H9 (cell line): ENCODE measurements at regions not wholly inside any gene's neighbourhood (a gene's known extent, or its start where the extent isn't known, plus 50 kb on each side); places are given as distances from the start of the nearest gene placed in this dataset.

Experiments used
- DNase-seq: peaks from one replicate; pipeline ENCODE4 v3.0.0-alpha.2; 2017
- H2AFZ ChIP-seq: one replicate; pipeline ENCODE4 v1.6.1; 2013; ENCODE audit warnings: mild to moderate bottlenecking, low read length, control low read depth, moderate library complexity
- H2AK5ac ChIP-seq: 2 replicates; pipeline ENCODE4 v1.6.1; 2013; ENCODE audit warnings: low read length, control low read depth, mixed read lengths; ENCODE audit not compliant: insufficient read length
- H2BK120ac ChIP-seq: one replicate; pipeline ENCODE4 v1.6.1; 2013; ENCODE audit warnings: low read depth, mild to moderate bottlenecking, low read length, control low read depth, inconsistent platforms; ENCODE audit not compliant: poor library complexity, severe bottlenecking
- H2BK12ac ChIP-seq: 2 replicates; pipeline ENCODE4 v1.6.1; 2013; ENCODE audit warnings: low read length, control low read depth, mixed read lengths, low read depth; ENCODE audit not compliant: insufficient read length
- H2BK15ac ChIP-seq: 2 replicates; pipeline ENCODE4 v1.6.1; 2013; ENCODE audit warnings: low read depth, low read length, control low read depth
- H2BK20ac ChIP-seq: one replicate; pipeline ENCODE4 v1.6.1; 2013; ENCODE audit warnings: low read depth, mild to moderate bottlenecking, low read length, control low read depth, inconsistent platforms; ENCODE audit not compliant: poor library complexity, severe bottlenecking
- H2BK5ac ChIP-seq: 2 replicates; pipeline ENCODE4 v1.6.1; 2013; ENCODE audit warnings: low read length, control low read depth, mixed read lengths; ENCODE audit not compliant: insufficient read length
- H3K14ac ChIP-seq: 2 replicates; pipeline ENCODE4 v1.6.1; 2013; ENCODE audit warnings: low read length, control low read depth; ENCODE audit not compliant: insufficient read depth
- H3K18ac ChIP-seq: 2 replicates; pipeline ENCODE4 v1.6.1; 2013; ENCODE audit warnings: low read depth, mild to moderate bottlenecking, mixed read lengths, low read length, control low read depth; ENCODE audit not compliant: insufficient read length
- H3K23ac ChIP-seq: 2 replicates; pipeline ENCODE4 v1.6.1; 2013; ENCODE audit warnings: low read length, control low read depth, mixed read lengths, low read depth; ENCODE audit not compliant: insufficient read length
- H3K23me2 ChIP-seq: 2 replicates; pipeline ENCODE4 v1.6.1; 2013; ENCODE audit warnings: low read depth, mild to moderate bottlenecking, mixed read lengths, low read length, control low read depth; ENCODE audit not compliant: insufficient read length, poor library complexity, severe bottlenecking
- H3K27ac ChIP-seq: 2 replicates; pipeline ENCODE4 v1.5.1; 2013; ENCODE audit warnings: low read length, control low read depth, mixed read lengths, low read depth; ENCODE audit not compliant: insufficient read length
- H3K27me3 ChIP-seq: 2 replicates; pipeline ENCODE4 v1.6.1; 2013; ENCODE audit warnings: low read length, control low read depth, inconsistent platforms; ENCODE audit not compliant: insufficient read depth
- H3K4ac ChIP-seq: 2 replicates; pipeline ENCODE4 v1.6.1; 2013; ENCODE audit warnings: low read depth, mild to moderate bottlenecking, control low read depth, inconsistent platforms, low read length, moderate library complexity
- H3K4me1 ChIP-seq: 2 replicates; pipeline ENCODE4 v1.6.1; 2013; ENCODE audit warnings: low read length, control low read depth, inconsistent platforms; ENCODE audit not compliant: insufficient read depth
- H3K4me2 ChIP-seq: 2 replicates; pipeline ENCODE4 v1.6.1; 2013; ENCODE audit warnings: low read length, control low read depth, mixed read lengths; ENCODE audit not compliant: insufficient read length, insufficient read depth
- H3K56ac ChIP-seq: 2 replicates; pipeline ENCODE4 v1.6.1; 2013; ENCODE audit warnings: low read depth, mild to moderate bottlenecking, mixed read lengths, low read length, control low read depth; ENCODE audit not compliant: insufficient read length
- H3K79me1 ChIP-seq: 2 replicates; pipeline ENCODE4 v1.6.1; 2013; ENCODE audit warnings: low read depth, mild to moderate bottlenecking, moderate library complexity, low read length, control low read depth, inconsistent platforms; ENCODE audit not compliant: insufficient read depth, poor library complexity, severe bottlenecking
- H3K79me2 ChIP-seq: 2 replicates; pipeline ENCODE4 v1.6.1; 2013; ENCODE audit warnings: low read length, control low read depth, inconsistent platforms; ENCODE audit not compliant: insufficient read depth
- H3K9ac ChIP-seq: 2 replicates; pipeline ENCODE4 v1.6.1; 2013; ENCODE audit warnings: low read length, control low read depth, mixed read lengths; ENCODE audit not compliant: insufficient read length; ENCODE audit errors: extremely low read depth
- H3K9me3 ChIP-seq: one replicate; pipeline ENCODE4 v1.6.1; 2013; ENCODE audit warnings: low read depth, low read length, inconsistent platforms; ENCODE audit not compliant: control insufficient read depth
- H3T11ph ChIP-seq: one replicate; pipeline ENCODE4 v1.6.1; 2013; ENCODE audit warnings: mild to moderate bottlenecking, low read length, control low read depth, inconsistent platforms
- H4K20me1 ChIP-seq: one replicate; pipeline ENCODE4 v1.6.1; 2013; ENCODE audit not compliant: control insufficient read depth, insufficient read length, insufficient read depth
- H4K5ac ChIP-seq: 2 replicates; pipeline ENCODE4 v1.6.1; 2013; ENCODE audit warnings: low read depth, mild to moderate bottlenecking, mixed read lengths, low read length, control low read depth; ENCODE audit not compliant: insufficient read length
- H4K8ac ChIP-seq: replicated peaks from 2 replicates; pipeline ENCODE4 v1.6.1; 2013; ENCODE audit warnings: low read length, control low read depth, mixed read lengths, low read depth; ENCODE audit not compliant: insufficient read length
- H4K91ac ChIP-seq: 2 replicates; pipeline ENCODE4 v1.6.1; 2013; ENCODE audit warnings: low read depth, mild to moderate bottlenecking, moderate library complexity, mixed read lengths, low read length, control low read depth; ENCODE audit not compliant: insufficient read length
- H3K27ac Mint-ChIP-seq, 3 experiments: 2 replicates in 2 of 3; 3 replicates in 1 of 3; pipeline ENCODE4 v1.8.0; 2020 to 2021; ENCODE audit warnings: mixed read lengths in 3 of 3, mild to moderate bottlenecking in 1 of 3, moderate library complexity in 1 of 3
- H3K27me3 Mint-ChIP-seq: 2 replicates; pipeline ENCODE4 v1.8.0; 2021; ENCODE audit warnings: low read depth, mild to moderate bottlenecking, moderate library complexity, mixed read lengths
- H3K36me3 Mint-ChIP-seq, 3 experiments: 2 replicates in 2 of 3; 3 replicates in 1 of 3; pipeline ENCODE4 v1.8.0; 2020 to 2021; ENCODE audit warnings: low read depth in 3 of 3, mixed read lengths in 3 of 3; ENCODE audit not compliant: insufficient read depth in 1 of 3
- H3K4me1 Mint-ChIP-seq, 2 experiments: 2 replicates each; pipeline ENCODE4 v1.8.0; 2020; ENCODE audit warnings: mixed read lengths in 2 of 2
- H3K4me3 Mint-ChIP-seq, 2 experiments: 2 replicates in 1 of 2; 3 replicates in 1 of 2; pipeline ENCODE4 v1.8.0; 2020 to 2021; ENCODE audit warnings: mild to moderate bottlenecking in 2 of 2, mixed read lengths in 2 of 2, moderate library complexity in 1 of 2
- H3K9me3 Mint-ChIP-seq, 2 experiments: 2 replicates in 1 of 2; 3 replicates in 1 of 2; pipeline ENCODE4 v1.8.0; 2020; ENCODE audit warnings: mild to moderate bottlenecking in 2 of 2, mixed read lengths in 2 of 2, moderate library complexity in 1 of 2
- CTCF ChIP-seq: fragments of 200-600 bp; sonication (generic); conservative IDR thresholded peaks from 3 replicates; pipeline ENCODE4 v1.8.0; 2021; ENCODE audit warnings: antibody characterized with exemption, mild to moderate bottlenecking
- WGBS: extraction: QIAGEN DNeasy Blood & Tissue Kit; methylation state at CpG from one replicate; pipeline ENCODE4 v1.1.7; 2013; ENCODE audit warnings: missing lambda C conversion rate, low lambda C conversion rate, mixed read lengths; ENCODE audit not compliant: insufficient read length; ENCODE audit errors: extremely low coverage; 5-methylcytosine and 5-hydroxymethylcytosine counted together

GRCh38 chr17:52696362-52696761 lies 537.8 kb upstream of the CA10 start:
- Mint-ChIP-seq H3K9me3 (no peaks in the 10 kb centered on the region), H3K4me3 (no peak overlapping the region), H3K36me3 (no peaks in the 10 kb centered on the region), H3K27ac (no peak overlapping the region), H3K4me1 (no peaks in the 10 kb centered on the region), H3K27me3 (no peaks in the 10 kb centered on the region)
- no peak overlapping the region for H4K91ac ChIP-seq
- no peak overlapping the region for H4K8ac ChIP-seq
- no peak overlapping the region for H2BK120ac ChIP-seq
- no peak overlapping the region for H2AFZ ChIP-seq
- H3T11ph ChIP-seq, result no peak overlapping the region
- H3K27ac ChIP-seq, result no peak overlapping the region
- no peak overlapping the region for H2BK15ac ChIP-seq
- H4K20me1 ChIP-seq, result no peaks in the 10 kb centered on the region
- H4K5ac ChIP-seq, result no peak overlapping the region
- no peak overlapping the region for H3K4ac ChIP-seq
- no peak overlapping the region for H2AK5ac ChIP-seq
- H3K79me2 ChIP-seq, result no peaks in the 10 kb centered on the region
- H3K4me1 ChIP-seq, result no peaks in the 10 kb centered on the region
- DNase-seq, result no peak
- H3K18ac ChIP-seq, result no peak overlapping the region
- no peaks in the 10 kb centered on the region for H3K23me2 ChIP-seq
- no peak overlapping the region for H3K14ac ChIP-seq
- no peaks in the 10 kb centered on the region for H3K9me3 ChIP-seq
- H3K27me3 ChIP-seq, result no peaks in the 10 kb centered on the region
- no peak overlapping the region for H3K56ac ChIP-seq
- no peak overlapping the region for H2BK20ac ChIP-seq
- no peak overlapping the region for H3K4me2 ChIP-seq
- H2BK12ac ChIP-seq, result no peak overlapping the region
- no peaks in the 10 kb centered on the region for H3K79me1 ChIP-seq
- no CpG with 5 or more reads among the region's 3 CpGs for WGBS
- no peak overlapping the region for H3K23ac ChIP-seq
- no peak overlapping the region for H3K9ac ChIP-seq
- no peak for TF ChIP-seq CTCF
- no peak overlapping the region for H2BK5ac ChIP-seq
